ENCODE measurements at regions not wholly inside any gene's neighbourhood (a gene's known extent, or its start where the extent isn't known, plus 50 kb on each side); places are given as distances from the start of the nearest gene placed in this dataset.
"Not testable (repeated sequence)": the region's sequence is repeated elsewhere in the genome, so short reads cannot be mapped to it uniquely, and the experiment has no call there.

GRCh38 chr12:114616081-114616480 is 67.9 kb downstream of the TBX3 start:
- no peak for DNase-seq

GRCh38 chr12:114614040-114614439 is 69.9 kb downstream of the TBX3 start:
- no peak for DNase-seq

- DNase-seq = no peak
Observed at GRCh38 chr12:114612062-114612461, 71.9 kb downstream of the TBX3 start.

- DNase-seq = no peak
Observed at GRCh38 chr12:114611145-114612018, 72.6 kb downstream of the TBX3 start.

- DNase-seq = no peak
Observed at GRCh38 chr12:114608509-114608908, 75.5 kb downstream of the TBX3 start.

- no peak for DNase-seq
Observed at GRCh38 chr12:114605918-114606317, 78.1 kb downstream of the TBX3 start.

GRCh38 chr12:114604606-114605005 is 79.4 kb downstream of the TBX3 start:
- DNase-seq = no peak

DNA sequence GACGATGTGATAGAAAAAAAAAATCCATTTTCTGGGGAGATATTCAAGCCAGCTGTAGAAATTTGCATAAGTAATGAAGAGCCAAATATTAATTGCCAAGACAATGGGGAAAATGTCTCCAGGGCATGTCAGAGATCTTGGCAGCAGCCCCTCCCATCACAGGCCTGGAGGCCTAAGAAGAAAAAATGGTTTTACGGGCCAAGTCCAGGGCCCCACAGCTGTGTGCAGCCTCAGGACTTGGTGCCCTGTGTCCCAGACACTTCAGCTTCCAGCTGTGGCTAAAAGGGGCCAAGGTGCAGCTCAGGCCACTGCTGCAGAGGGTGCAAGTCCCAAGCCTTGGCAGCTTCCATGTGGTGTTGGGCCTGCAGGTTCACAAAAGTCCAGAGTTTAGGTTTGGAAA is 83.4 kb downstream of the TBX3 start:
- DNase-seq = not testable (repeated sequence)

GRCh38 chr12:114598111-114598510 is 85.9 kb downstream of the TBX3 start:
- no peak for DNase-seq

GRCh38 chr12:114592946-114593345 is 91.0 kb downstream of the TBX3 start:
- DNase-seq = no peak

DNA sequence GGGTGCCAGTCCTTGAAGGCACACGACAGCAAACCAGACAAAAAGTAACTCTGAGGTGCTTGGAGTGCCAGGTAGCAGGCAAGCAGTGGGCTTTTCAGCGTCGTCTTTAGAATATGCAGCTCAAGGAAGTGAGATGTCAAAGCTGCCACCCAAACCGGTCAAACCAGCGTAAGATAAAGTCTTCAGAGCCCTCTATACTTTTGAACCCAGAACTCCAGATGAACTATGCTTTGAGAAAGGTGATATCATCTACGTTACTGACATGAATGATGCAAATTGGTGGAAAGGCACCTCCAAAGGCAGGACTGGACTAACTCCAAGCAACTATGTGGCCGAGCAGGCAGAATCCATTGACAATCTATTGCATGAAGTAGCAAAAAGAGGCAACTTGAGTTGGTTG is 95.9 kb downstream of the TBX3 start:
- no peak for DNase-seq

- DNase-seq = no peak
Observed at GRCh38 chr12:114580306-114580705, 103.7 kb downstream of the TBX3 start.

DNA sequence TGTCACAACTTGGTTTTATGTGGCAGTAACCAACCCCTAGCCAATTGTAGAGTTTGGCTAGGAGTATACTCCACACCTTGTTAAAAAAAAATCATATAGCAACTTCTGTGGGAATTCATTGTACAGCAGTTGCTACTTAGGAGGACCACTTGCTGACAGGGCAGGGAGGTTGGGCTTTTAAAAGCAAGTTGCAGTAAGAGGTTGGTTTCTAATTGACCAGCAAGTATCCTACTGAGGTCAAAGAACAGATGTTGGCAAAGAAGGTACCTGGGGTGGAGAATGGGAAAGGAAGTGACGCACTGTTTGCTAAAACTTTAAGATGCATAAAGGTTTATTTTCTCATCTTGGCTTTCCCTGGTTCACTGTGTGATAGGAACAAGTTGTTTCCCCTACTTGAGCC is 104.6 kb downstream of the TBX3 start:
- no peak for DNase-seq

GRCh38 chr12:114562654-114563053 is 121.3 kb downstream of the TBX3 start:
- DNase-seq = no peak

- DNase-seq = no peak
Observed at GRCh38 chr12:114555451-114555850, 128.5 kb downstream of the TBX3 start.

DNA sequence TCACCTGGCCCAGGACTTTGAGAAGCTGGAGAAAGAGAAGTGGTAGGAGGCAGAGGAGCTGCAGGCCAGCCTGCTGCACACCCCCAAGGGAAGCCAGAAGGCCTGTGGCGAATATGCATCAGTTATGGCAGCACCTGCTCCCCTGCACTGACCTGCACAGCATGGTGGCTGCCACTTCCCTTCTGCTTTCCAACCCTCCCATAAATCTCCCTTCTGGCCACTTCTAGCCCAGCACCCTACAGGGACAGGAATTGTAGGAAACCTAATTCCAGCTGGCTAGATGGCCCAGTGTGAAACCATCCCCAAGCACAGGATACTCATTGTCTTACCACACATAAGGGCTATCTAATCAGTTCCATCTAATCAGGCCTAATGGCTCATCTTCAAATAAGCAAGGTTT is 136.3 kb downstream of the TBX3 start:
- DNase-seq = no peak

GRCh38 chr12:114530417-114530816 is 124.5 kb upstream of the TBX5 start:
- no peak for DNase-seq

GRCh38 chr12:114529966-114530365 is 124.0 kb upstream of the TBX5 start:
- no peak for DNase-seq

DNA sequence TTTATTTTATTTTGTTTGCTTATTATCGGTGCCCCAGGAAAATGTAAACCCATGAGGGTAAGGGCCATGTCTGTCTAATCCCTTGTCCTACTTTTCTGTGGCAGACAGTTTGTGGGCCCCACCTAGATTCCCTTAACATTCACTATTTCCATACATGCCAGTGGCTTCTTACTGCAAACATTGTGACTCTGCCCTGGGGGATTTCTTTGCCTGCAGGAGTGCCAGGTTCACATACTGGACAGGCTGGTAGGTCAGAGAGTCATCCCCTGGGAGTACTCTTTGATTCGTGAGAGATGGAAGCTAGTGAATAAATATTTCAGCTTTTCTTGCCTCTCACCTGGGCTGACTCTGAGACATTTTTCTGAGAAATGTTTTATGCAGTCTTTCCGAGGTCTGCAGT is 122.8 kb upstream of the TBX5 start:
- no peak for DNase-seq

DNA sequence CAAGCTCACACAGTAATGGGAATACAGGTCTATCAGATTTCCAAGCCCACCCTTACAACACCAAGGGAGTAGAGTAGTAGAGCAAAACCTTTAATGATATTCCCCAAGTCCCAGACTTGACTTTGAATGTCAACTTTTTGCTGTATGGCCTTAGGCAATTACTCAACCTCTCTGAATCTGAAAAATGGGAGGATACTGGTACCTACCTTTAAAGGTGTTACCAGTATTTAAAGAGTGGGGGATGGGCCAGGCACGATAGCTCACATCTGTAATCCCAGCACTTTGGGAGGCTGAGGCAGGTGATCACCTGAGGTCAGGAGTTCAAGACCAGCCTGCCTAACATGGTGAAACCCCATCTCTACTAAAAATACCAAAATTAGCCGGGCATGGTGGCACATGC is 115.2 kb upstream of the TBX5 start:
- DNase-seq = not testable (repeated sequence)

- no peak for DNase-seq
Observed at GRCh38 chr12:114512351-114512750, 106.4 kb upstream of the TBX5 start.

- peak; percentile 35 for DNase-seq
Observed at GRCh38 chr12:114508529-114509129, 102.7 kb upstream of the TBX5 start.

DNA sequence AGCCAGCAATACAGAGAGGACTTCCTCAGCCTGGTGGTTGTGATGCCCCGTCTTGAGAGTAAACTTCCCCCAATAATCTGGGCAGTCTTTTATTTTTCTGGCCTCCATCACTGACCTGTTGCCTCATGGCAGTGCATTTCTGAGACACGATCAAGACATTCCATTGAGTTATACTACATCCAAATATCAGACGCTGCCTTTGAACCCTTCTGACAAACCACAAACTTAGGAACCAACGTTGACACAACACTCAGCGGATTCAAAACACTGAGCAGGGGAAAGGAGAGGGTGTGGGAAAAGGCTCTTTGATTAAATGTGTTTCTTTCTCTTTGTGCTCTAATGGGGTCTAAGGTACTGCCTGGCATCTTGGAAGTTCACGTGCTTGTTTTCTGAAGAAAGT is 100.7 kb upstream of the TBX5 start:
- DNase-seq = no peak

GRCh38 chr12:114504311-114504710 is 98.4 kb upstream of the TBX5 start:
- DNase-seq = no peak

- no peak for DNase-seq
Observed at GRCh38 chr12:114501474-114501807, 95.5 kb upstream of the TBX5 start.
